SK-N-SH (cell line): ENCODE measurements at regions not wholly inside any gene's neighbourhood (a gene's known extent, or its start where the extent isn't known, plus 50 kb on each side); places are given as distances from the start of the nearest gene placed in this dataset.

Experiments used
- CTCF ChIA-PET: fragments of 300-600, 350-600 bp; formaldehyde crosslinking; extraction: SDS; loops from one replicate; lab custom pipeline; 2021; lab: Yijun Ruan, JAX
- POLR2A ChIA-PET: fragments of 350-600 bp; sonication (Branson Sonifier 250); formaldehyde crosslinking; extraction: SDS; loops from one replicate; lab custom pipeline; 2020; ENCODE audit warnings: antibody characterized with exemption, inconsistent platforms; lab: Yijun Ruan, JAX
- DNase-seq: peaks from one replicate; pipeline ENCODE4 v3.0.0; 2012
- H2AFZ ChIP-seq: fragments of 200-600 bp; sonication (generic); 2 replicates; pipeline ENCODE4 v1.8.1; 2016; ENCODE audit warnings: antibody characterized with exemption, mild to moderate bottlenecking, low read depth
- H3F3A ChIP-seq: fragments of 200-600 bp; sonication (generic); replicated peaks from 2 replicates; pipeline ENCODE3; 2016; ENCODE audit warnings: antibody characterized with exemption, mild to moderate bottlenecking; ENCODE audit not compliant: insufficient read depth
- H3K27ac ChIP-seq, 2 experiments: fragments of 200-500 bp in 1 of 2; fragments of 200-600 bp in 1 of 2; sonication (Bioruptor generic) in 1 of 2; sonication (generic), shearing (Covaris generic) in 1 of 2; 2 replicates each; pipeline versions ENCODE4 v1.5.1 to v1.6.1; 2014 to 2016; ENCODE audit warnings: low read depth in 2 of 2, inconsistent platforms in 1 of 2, low read length in 1 of 2, mild to moderate bottlenecking in 1 of 2, mixed read lengths in 1 of 2
- H3K27me3 ChIP-seq: fragments of 200-600 bp; sonication (generic), shearing (Covaris generic); 2 replicates; pipeline ENCODE4 v1.6.1; 2016; ENCODE audit warnings: mixed run types; ENCODE audit not compliant: insufficient read depth
- H3K36me3 ChIP-seq, 2 experiments: fragments of 200-500 bp in 1 of 2; fragments of 200-600 bp in 1 of 2; sonication (Bioruptor generic) in 1 of 2; sonication (generic) in 1 of 2; replicated peaks in 1 of 2; 2 replicates each; pipeline versions ENCODE3 to v1.5.1; 2014 to 2016; ENCODE audit warnings: low read length in 1 of 2, mild to moderate bottlenecking in 1 of 2; ENCODE audit not compliant: insufficient read depth in 2 of 2, control insufficient read depth in 1 of 2
- H3K4me1 ChIP-seq, 2 experiments: fragments of 200-500 bp in 1 of 2; fragments of 200-600 bp in 1 of 2; sonication (Bioruptor generic) in 1 of 2; sonication (generic), shearing (Covaris generic) in 1 of 2; 2 replicates each; pipeline versions ENCODE4 v1.5.1 to v1.6.1; 2014 to 2016; ENCODE audit warnings: low read depth in 1 of 2, low read length in 1 of 2, mixed run types in 1 of 2; ENCODE audit not compliant: insufficient read depth in 2 of 2, control insufficient read depth in 1 of 2
- H3K4me2 ChIP-seq: fragments of 200-600 bp; sonication (generic), shearing (Covaris generic); 2 replicates; pipeline ENCODE4 v1.6.1; 2017; ENCODE audit warnings: mixed run types
- H3K4me3 ChIP-seq, 2 experiments: fragments of 200-500 bp in 1 of 2; fragments of 200-600 bp in 1 of 2; sonication (Bioruptor generic) in 1 of 2; sonication (generic), shearing (Covaris generic) in 1 of 2; 2 replicates each; pipeline versions ENCODE4 v1.5.1 to v1.8.1; 2014 to 2016; ENCODE audit warnings: low read depth in 2 of 2, inconsistent platforms in 1 of 2, low read length in 1 of 2, mild to moderate bottlenecking in 1 of 2, mixed read lengths in 1 of 2, moderate library complexity in 1 of 2
- H3K79me2 ChIP-seq: fragments of 200-600 bp; sonication (generic); 2 replicates; pipeline ENCODE4 v1.8.1; 2017; ENCODE audit warnings: mild to moderate bottlenecking; ENCODE audit not compliant: insufficient read depth
- H3K9ac ChIP-seq: fragments of 200-600 bp; sonication (generic); 2 replicates; pipeline ENCODE4 v1.6.1; 2017; ENCODE audit warnings: mixed run types
- H3K9me2 ChIP-seq: fragments of 200-600 bp; sonication (generic); 2 replicates; pipeline ENCODE4 v1.6.1; 2017; ENCODE audit warnings: mixed run types
- H3K9me3 ChIP-seq: fragments of 200-600 bp; sonication (generic); 2 replicates; pipeline ENCODE4 v1.6.1; 2017; ENCODE audit warnings: mixed run types, mild to moderate bottlenecking, moderate library complexity
- H4K20me1 ChIP-seq: fragments of 200-600 bp; sonication (generic); 2 replicates; pipeline ENCODE4 v1.6.1; 2017; ENCODE audit warnings: mild to moderate bottlenecking, mixed run types; ENCODE audit not compliant: insufficient read depth
- EP300 ChIP-seq, 2 experiments: IDR thresholded peaks; 2 replicates each; pipeline versions ENCODE4 v1.4.0 to v1.6.1; 2012; ENCODE audit warnings: borderline replicate concordance in 1 of 2, low read depth in 1 of 2, low read length in 1 of 2
- EZH2phosphoT487 ChIP-seq: fragments of 200-600 bp; sonication (generic); IDR thresholded peaks from 2 replicates; pipeline ENCODE4 v1.6.1; 2017; ENCODE audit warnings: low read depth, mixed run types, mild to moderate bottlenecking, antibody characterized with exemption, moderate library complexity, borderline replicate concordance
- FOXJ3 ChIP-seq: sonication (generic); formaldehyde crosslinking; IDR thresholded peaks from 2 replicates; pipeline ENCODE4 v1.5.1; 2020; ENCODE audit warnings: mild to moderate bottlenecking, missing genetic modification reagents
- FOXM1 ChIP-seq: IDR thresholded peaks from 2 replicates; pipeline ENCODE4 v1.4.0; 2012; ENCODE audit warnings: low read depth, mild to moderate bottlenecking
- GATA2 ChIP-seq: sonication (generic); formaldehyde crosslinking; IDR thresholded peaks from 2 replicates; pipeline ENCODE4 v1.5.0; 2020; ENCODE audit warnings: mild to moderate bottlenecking, missing genetic modification reagents
- PBX3 ChIP-seq: IDR thresholded peaks from 2 replicates; pipeline ENCODE4; 2012
- POLR2AphosphoS5 ChIP-seq: IDR thresholded peaks from 2 replicates; pipeline ENCODE4 v1.6.1; 2012; ENCODE audit warnings: low read depth, low read length
- RCOR1 ChIP-seq: fragments of 150-350 bp; IDR thresholded peaks from 2 replicates; pipeline ENCODE4 v1.6.1; 2017; ENCODE audit warnings: antibody characterized with exemption, low read length
- RFX5 ChIP-seq: IDR thresholded peaks from 2 replicates; pipeline ENCODE4 v1.6.1; 2012; ENCODE audit warnings: mild to moderate bottlenecking, improper control_type of control experiment, low read length
- SMC3 ChIP-seq: IDR thresholded peaks from 2 replicates; pipeline ENCODE4 v1.6.1; 2012; ENCODE audit warnings: low read depth, low read length, improper control_type of control experiment
- TAF1 ChIP-seq: IDR thresholded peaks from 2 replicates; pipeline ENCODE4 v1.6.1; 2012; ENCODE audit warnings: low read depth, mild to moderate bottlenecking, low read length, moderate library complexity, borderline replicate concordance
- TEAD4 ChIP-seq: IDR thresholded peaks from 2 replicates; pipeline ENCODE4 v1.4.0; 2012; ENCODE audit warnings: mild to moderate bottlenecking, borderline replicate concordance; ENCODE audit not compliant: insufficient read depth
- USF1 ChIP-seq: IDR thresholded peaks from 2 replicates; pipeline ENCODE4 v1.4.0; 2012; ENCODE audit warnings: low read depth, borderline replicate concordance
- ZBTB33 ChIP-seq: IDR thresholded peaks from 2 replicates; pipeline ENCODE4 v1.4.0; 2012; ENCODE audit warnings: low read depth, borderline replicate concordance
- whole genome bisulfite sequencing: methylation state at CpG from one replicate; pipeline ENCODE4 v1.1.6; 2017; ENCODE audit warnings: low lambda C conversion rate; 5-methylcytosine and 5-hydroxymethylcytosine counted together
- TF ChIP-seq, protein P1 (sequence below): IDR thresholded peaks from 2 replicates; pipeline ENCODE4 v1.6.1; 2012; ENCODE audit warnings: mild to moderate bottlenecking, low read depth, low read length, moderate library complexity

- H3K9ac ChIP-seq, result no peak overlapping the region
- CTCF ChIA-PET, result no interaction called here
- no peak overlapping the region for H3K27ac ChIP-seq
- H3K9me3 ChIP-seq, result no peaks in the 10 kb centered on the region
- H3F3A ChIP-seq, result no peaks in the 10 kb centered on the region
- WGBS, result 3% methylated on average over 1 of the region's 1 CpG
- H3K4me2 ChIP-seq, result no peak overlapping the region
- H3K27me3 ChIP-seq, result no peaks in the 10 kb centered on the region
- peaks cover 3 to 12% of the 10 kb centered on the region in 2 experiments; a peak in 2 of 4 replicates for H3K4me1 ChIP-seq
- H3K9me2 ChIP-seq, result no peaks in the 10 kb centered on the region
- no peak overlapping the region for H2AFZ ChIP-seq
- DNase-seq, result no peak
- H3K36me3 ChIP-seq, result no peaks in the 10 kb centered on the region
- no peaks in the 10 kb centered on the region for H4K20me1 ChIP-seq
- TF ChIP-seq RCOR1, result no peak
- TF ChIP-seq PBX3, result no peak
- no peak for TF ChIP-seq TAF1
- TF ChIP-seq USF1, result no peak
- no peak for TF ChIP-seq SMC3
- no peak for TF ChIP-seq TEAD4
- TF ChIP-seq ZBTB33, result no peak
- no peak for TF ChIP-seq POLR2AphosphoS5
- no peak for TF ChIP-seq FOXJ3 (CRISPR knock-in tag)
- no peak for TF ChIP-seq FOXM1
- H3K4me3 ChIP-seq, result no peak overlapping the region
- POLR2A ChIA-PET, result no interaction called here
- no peaks in the 10 kb centered on the region for H3K79me2 ChIP-seq
Measured at GRCh38 chr1:60470246-60470645, 396.7 kb upstream of the C1orf87 start.

GRCh38 chr1:60463786-60464185, 390.2 kb upstream of the C1orf87 start:
- no peak overlapping the region for H3K9ac ChIP-seq
- no peaks in the 10 kb centered on the region for H4K20me1 ChIP-seq
- H3K79me2 ChIP-seq, result no peaks in the 10 kb centered on the region
- no peaks in the 10 kb centered on the region for H3K4me1 ChIP-seq
- H2AFZ ChIP-seq, result no peak overlapping the region
- no peak overlapping the region for H3K27ac ChIP-seq
- H3K9me3 ChIP-seq, result no peaks in the 10 kb centered on the region
- ChIA-PET CTCF (no interaction called here), POLR2A (no interaction called here)
- no peaks in the 10 kb centered on the region for H3F3A ChIP-seq
- WGBS, result 68% methylated on average over 1 of the region's 1 CpG
- no peaks in the 10 kb centered on the region for H3K9me2 ChIP-seq
- H3K4me2 ChIP-seq, result no peak overlapping the region
- TF ChIP-seq, protein P1, sequence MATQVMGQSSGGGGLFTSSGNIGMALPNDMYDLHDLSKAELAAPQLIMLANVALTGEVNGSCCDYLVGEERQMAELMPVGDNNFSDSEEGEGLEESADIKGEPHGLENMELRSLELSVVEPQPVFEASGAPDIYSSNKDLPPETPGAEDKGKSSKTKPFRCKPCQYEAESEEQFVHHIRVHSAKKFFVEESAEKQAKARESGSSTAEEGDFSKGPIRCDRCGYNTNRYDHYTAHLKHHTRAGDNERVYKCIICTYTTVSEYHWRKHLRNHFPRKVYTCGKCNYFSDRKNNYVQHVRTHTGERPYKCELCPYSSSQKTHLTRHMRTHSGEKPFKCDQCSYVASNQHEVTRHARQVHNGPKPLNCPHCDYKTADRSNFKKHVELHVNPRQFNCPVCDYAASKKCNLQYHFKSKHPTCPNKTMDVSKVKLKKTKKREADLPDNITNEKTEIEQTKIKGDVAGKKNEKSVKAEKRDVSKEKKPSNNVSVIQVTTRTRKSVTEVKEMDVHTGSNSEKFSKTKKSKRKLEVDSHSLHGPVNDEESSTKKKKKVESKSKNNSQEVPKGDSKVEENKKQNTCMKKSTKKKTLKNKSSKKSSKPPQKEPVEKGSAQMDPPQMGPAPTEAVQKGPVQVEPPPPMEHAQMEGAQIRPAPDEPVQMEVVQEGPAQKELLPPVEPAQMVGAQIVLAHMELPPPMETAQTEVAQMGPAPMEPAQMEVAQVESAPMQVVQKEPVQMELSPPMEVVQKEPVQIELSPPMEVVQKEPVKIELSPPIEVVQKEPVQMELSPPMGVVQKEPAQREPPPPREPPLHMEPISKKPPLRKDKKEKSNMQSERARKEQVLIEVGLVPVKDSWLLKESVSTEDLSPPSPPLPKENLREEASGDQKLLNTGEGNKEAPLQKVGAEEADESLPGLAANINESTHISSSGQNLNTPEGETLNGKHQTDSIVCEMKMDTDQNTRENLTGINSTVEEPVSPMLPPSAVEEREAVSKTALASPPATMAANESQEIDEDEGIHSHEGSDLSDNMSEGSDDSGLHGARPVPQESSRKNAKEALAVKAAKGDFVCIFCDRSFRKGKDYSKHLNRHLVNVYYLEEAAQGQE, result no peak
- TF ChIP-seq GATA2 (CRISPR knock-in tag), result no peak
- TF ChIP-seq SMC3, result no peak
- TF ChIP-seq EZH2phosphoT487, result no peak
- no peak for TF ChIP-seq ZBTB33
- no peak for TF ChIP-seq TEAD4
- no peak for TF ChIP-seq RFX5
- TF ChIP-seq EP300 (IDR thresholded peaks at IDR 0.05; ENCODE audit: borderline replicate concordance in 1 of 2, low read depth in 1 of 2, low read length in 1 of 2), result no peak
- no peak overlapping the region for H3K4me3 ChIP-seq
- DNase-seq, result no peak
- no peaks in the 10 kb centered on the region for H3K36me3 ChIP-seq
- H3K27me3 ChIP-seq, result no peaks in the 10 kb centered on the region
